ENCODE measurements at regions not wholly inside any gene's neighbourhood (a gene's known extent, or its start where the extent isn't known, plus 50 kb on each side); places are given as distances from the start of the nearest gene placed in this dataset.

- TF ChIP-seq EZH2 (IDR thresholded peaks at IDR 0.05; ENCODE audit: borderline replicate concordance, low read depth, low read length, severe bottlenecking) (no peak), CTCF (IDR thresholded peaks at IDR 0.05; ENCODE audit: extremely low read depth in 1 of 2, insufficient read depth in 1 of 2, low read depth in 1 of 2, low read length in 2 of 2) (no peak), POLR2A (IDR thresholded peaks at IDR 0.05; ENCODE audit: low read depth, low read length) (no peak), MAX (IDR thresholded peaks at IDR 0.05; ENCODE audit: insufficient read depth, insufficient read length) (no peak), MYC (IDR thresholded peaks at IDR 0.05; ENCODE audit: low read depth, low read length) (no peak), GATA2 (IDR thresholded peaks at IDR 0.05; ENCODE audit: insufficient read depth, insufficient read length, low read depth, low read length) (no peak), POLR2AphosphoS5 (IDR thresholded peaks at IDR 0.05; ENCODE audit: insufficient read depth, low read depth, low read length) (no peak), JUN (IDR thresholded peaks at IDR 0.05; ENCODE audit: borderline replicate concordance, insufficient read depth, insufficient read length, low read depth) (no peak), FOS (IDR thresholded peaks at IDR 0.05; ENCODE audit: borderline replicate concordance, insufficient read depth, low read length) (no peak)
Measured at GRCh38 chr10:36211856-36212255, 569.8 kb upstream of the FZD8 start.

Data from endothelial cell of umbilical vein (primary cell).